ENCODE measurements at regions not wholly inside any gene's neighbourhood (a gene's known extent, or its start where the extent isn't known, plus 50 kb on each side); places are given as distances from the start of the nearest gene placed in this dataset.

GRCh38 chr15:52925130-52925529 lies 135.0 kb upstream of the ONECUT1 start:
- no peaks in the 10 kb centered on the region for H3K27me3 ChIP-seq (ENCODE audit: insufficient read depth, low read length)
- no peaks in the 10 kb centered on the region for H3K79me2 ChIP-seq (ENCODE audit: insufficient read depth, low read length)
- H3K4me2 ChIP-seq (ENCODE audit: low read length) = no peak overlapping the region
- no peaks in the 10 kb centered on the region for H3K9me2 ChIP-seq (ENCODE audit: low read depth, low read length)
- no peaks in the 10 kb centered on the region for H3F3A ChIP-seq (ENCODE audit: insufficient read depth, low read length)
- no peak overlapping the region for H3K9ac ChIP-seq (ENCODE audit: low read length)
- TF ChIP-seq EZH2 (IDR thresholded peaks at IDR 0.05; ENCODE audit: borderline replicate concordance, low read length) (no peak), CTCF (IDR thresholded peaks at IDR 0.05; ENCODE audit: low read length) (no peak)
- no peak overlapping the region for H2AFZ ChIP-seq (ENCODE audit: low read length)
- H3K36me3 ChIP-seq (ENCODE audit: insufficient read depth, low read length) = no peaks in the 10 kb centered on the region
- no peak overlapping the region for H3K27ac ChIP-seq (ENCODE audit: low read depth, low read length, poor library complexity, severe bottlenecking)
- no peak overlapping the region for H3K4me3 ChIP-seq (ENCODE audit: low read depth, low read length, poor library complexity, severe bottlenecking)
- H4K20me1 ChIP-seq (ENCODE audit: insufficient read depth, low read length) = no peaks in the 10 kb centered on the region
- no peaks in the 10 kb centered on the region for H3K4me1 ChIP-seq (ENCODE audit: insufficient read depth, low read length, severe bottlenecking)
- H3K9me3 ChIP-seq (ENCODE audit: low read length) = no peaks in the 10 kb centered on the region

GRCh38 chr15:52924630-52925029 lies 134.5 kb upstream of the ONECUT1 start:
- Histone ChIP-seq H3K27ac (ENCODE audit: low read depth, low read length, poor library complexity, severe bottlenecking) (no peak overlapping the region), H3K4me1 (ENCODE audit: insufficient read depth, low read length, severe bottlenecking) (no peaks in the 10 kb centered on the region), H3K9ac (ENCODE audit: low read length) (no peak overlapping the region), H3K9me3 (ENCODE audit: low read length) (no peaks in the 10 kb centered on the region), H3K4me2 (ENCODE audit: low read length) (no peak overlapping the region), H3F3A (ENCODE audit: insufficient read depth, low read length) (no peaks in the 10 kb centered on the region), H4K20me1 (ENCODE audit: insufficient read depth, low read length) (no peaks in the 10 kb centered on the region), H3K27me3 (ENCODE audit: insufficient read depth, low read length) (no peaks in the 10 kb centered on the region), H3K9me2 (ENCODE audit: low read depth, low read length) (no peaks in the 10 kb centered on the region), H2AFZ (ENCODE audit: low read length) (no peak overlapping the region), H3K4me3 (ENCODE audit: low read depth, low read length, poor library complexity, severe bottlenecking) (no peak overlapping the region), H3K79me2 (ENCODE audit: insufficient read depth, low read length) (no peaks in the 10 kb centered on the region), H3K36me3 (ENCODE audit: insufficient read depth, low read length) (no peaks in the 10 kb centered on the region)
- TF ChIP-seq EZH2 (IDR thresholded peaks at IDR 0.05; ENCODE audit: borderline replicate concordance, low read length) = no peak
- no peak for TF ChIP-seq CTCF (IDR thresholded peaks at IDR 0.05; ENCODE audit: low read length)

GRCh38 chr15:52923626-52924025 lies 133.5 kb upstream of the ONECUT1 start:
- no peak overlapping the region for H3K4me3 ChIP-seq (ENCODE audit: low read depth, low read length, poor library complexity, severe bottlenecking)

More at GRCh38 chr15:52923626-52924025, 133.5 kb upstream of the ONECUT1 start:
- H3K27me3 ChIP-seq (ENCODE audit: insufficient read depth, low read length) = no peaks in the 10 kb centered on the region
- H3F3A ChIP-seq (ENCODE audit: insufficient read depth, low read length) = no peaks in the 10 kb centered on the region
- no peak overlapping the region for H3K9ac ChIP-seq (ENCODE audit: low read length)
- H3K79me2 ChIP-seq (ENCODE audit: insufficient read depth, low read length) = no peaks in the 10 kb centered on the region
- no peaks in the 10 kb centered on the region for H3K36me3 ChIP-seq (ENCODE audit: insufficient read depth, low read length)
- H3K4me2 ChIP-seq (ENCODE audit: low read length) = no peak overlapping the region
- H3K27ac ChIP-seq (ENCODE audit: low read depth, low read length, poor library complexity, severe bottlenecking) = no peak overlapping the region
- H2AFZ ChIP-seq (ENCODE audit: low read length) = no peak overlapping the region
- H3K4me1 ChIP-seq (ENCODE audit: insufficient read depth, low read length, severe bottlenecking) = no peaks in the 10 kb centered on the region
- TF ChIP-seq CTCF (IDR thresholded peaks at IDR 0.05; ENCODE audit: low read length) (no peak), EZH2 (IDR thresholded peaks at IDR 0.05; ENCODE audit: borderline replicate concordance, low read length) (no peak)
- no peaks in the 10 kb centered on the region for H4K20me1 ChIP-seq (ENCODE audit: insufficient read depth, low read length)
- H3K9me3 ChIP-seq (ENCODE audit: low read length) = no peaks in the 10 kb centered on the region
- H3K9me2 ChIP-seq (ENCODE audit: low read depth, low read length) = no peaks in the 10 kb centered on the region

Measured in OCI-LY1 (cell line).